NCI-H82 treated with DMSO at 0.1 percent for 48 hours (cell line): ENCODE measurements at regions not wholly inside any gene's neighbourhood (a gene's known extent, or its start where the extent isn't known, plus 50 kb on each side); places are given as distances from the start of the nearest gene placed in this dataset.
"Not testable (repeated sequence)": the region's sequence is repeated elsewhere in the genome, so short reads cannot be mapped to it uniquely, and the experiment has no call there.

Source experiments
- DNase-seq: peaks from one replicate; lab custom pipeline; 2025; ENCODE audit not compliant: unreplicated experiment; lab: John Stamatoyannopoulos, UW

GRCh38 chr14:35174342-35174741 is 52.0 kb downstream of the PRORP start:
- DNase-seq = no peak

GRCh38 chr14:35180179-35180578 is 57.8 kb downstream of the PRORP start:
- no peak for DNase-seq

DNA sequence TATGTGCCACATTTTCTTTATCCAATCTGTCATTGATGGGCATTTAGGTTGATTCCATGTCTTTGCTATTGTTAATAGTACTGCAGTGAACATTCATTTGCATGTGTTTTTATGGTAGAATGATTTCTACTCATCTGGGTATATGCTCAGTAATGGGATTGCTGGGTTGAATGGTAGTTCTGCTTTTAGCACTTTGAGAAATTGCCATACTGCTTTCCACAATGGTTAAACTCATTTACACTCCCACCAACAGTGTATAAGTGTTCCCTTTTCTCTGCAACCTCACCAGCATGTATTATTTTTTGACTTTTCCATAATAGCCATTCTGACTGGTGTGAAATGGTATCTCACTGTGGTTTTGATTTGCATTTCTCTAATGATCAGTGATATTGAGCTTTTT is 62.5 kb downstream of the PRORP start:
- not testable (repeated sequence) for DNase-seq

GRCh38 chr14:35189422-35189821 is 67.1 kb downstream of the PRORP start:
- no peak for DNase-seq

DNA sequence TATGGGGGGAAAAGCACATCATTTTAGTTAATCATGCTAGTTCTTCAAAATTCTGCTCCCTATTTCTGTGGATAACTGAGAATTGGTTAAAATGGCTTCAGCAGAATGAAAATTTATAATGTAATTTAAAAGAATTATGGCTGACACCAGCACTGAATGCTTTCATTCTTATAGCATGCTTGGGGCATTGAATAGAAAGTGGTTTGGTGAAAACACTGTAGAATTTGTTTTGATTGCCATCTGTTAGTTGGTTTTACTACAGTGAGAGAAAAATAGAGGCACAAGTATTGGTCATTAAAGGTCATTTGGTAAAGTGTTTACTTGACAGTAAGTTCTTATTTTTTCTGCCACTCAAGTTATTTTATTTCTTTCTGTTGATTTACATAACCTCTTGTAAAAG is 70.8 kb downstream of the PRORP start:
- DNase-seq = no peak

DNA sequence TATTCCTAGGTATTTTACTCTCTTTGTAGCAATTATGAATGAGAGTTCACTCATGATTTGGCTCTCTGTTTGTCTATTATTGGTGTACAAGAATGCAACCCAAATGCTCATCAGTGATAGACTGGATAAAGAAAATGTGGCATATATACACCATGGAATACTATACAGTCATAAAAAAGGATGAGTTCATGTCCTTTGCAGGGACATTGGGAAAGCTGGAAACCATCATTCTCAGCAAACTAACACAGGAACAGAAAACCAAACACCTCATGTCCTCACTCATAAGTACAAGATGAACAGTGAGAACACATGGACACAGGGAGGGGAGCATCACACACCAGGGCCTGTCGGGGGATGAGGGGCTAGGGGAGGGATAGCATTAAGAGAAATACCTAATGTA is 71.8 kb downstream of the PRORP start:
- not testable (repeated sequence) for DNase-seq

DNA sequence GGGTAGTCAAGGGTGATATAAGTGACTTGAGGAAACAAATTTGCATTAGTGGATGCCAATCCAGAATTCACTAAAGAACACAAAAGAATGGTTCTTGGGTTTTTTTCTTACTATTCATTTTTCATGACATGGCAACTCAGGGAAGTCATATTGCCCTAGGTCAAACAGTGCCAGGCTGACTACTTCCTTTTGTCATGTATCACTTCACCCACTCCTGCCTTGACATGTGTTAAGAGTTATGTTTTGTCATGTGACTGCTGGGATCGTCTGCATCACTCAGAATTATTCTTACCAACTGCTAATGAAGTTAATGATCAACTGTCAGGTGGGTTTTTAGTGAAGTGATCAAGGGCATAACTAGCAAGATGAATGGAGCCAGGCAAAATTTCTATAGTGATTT is 74.2 kb downstream of the PRORP start:
- DNase-seq = no peak

DNA sequence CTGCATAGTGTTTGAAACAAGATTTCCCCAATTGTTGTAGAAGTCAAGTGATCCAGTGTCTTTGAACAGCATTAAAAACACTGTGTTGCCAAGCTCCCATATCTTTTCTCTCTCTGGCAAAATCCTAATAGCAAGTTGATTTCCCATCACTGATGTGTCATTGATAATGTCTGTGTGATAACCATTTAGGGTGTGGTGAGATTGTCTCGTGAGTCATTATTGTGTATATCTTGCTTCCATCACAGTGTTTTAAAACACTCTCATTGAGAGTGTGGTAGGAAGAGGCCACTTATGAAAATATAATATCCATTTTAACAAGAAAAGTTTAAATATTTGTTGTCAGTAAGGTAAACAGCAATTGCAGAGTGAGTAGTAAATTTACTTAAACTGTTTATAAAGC is 74.7 kb downstream of the PRORP start:
- DNase-seq = no peak

DNA sequence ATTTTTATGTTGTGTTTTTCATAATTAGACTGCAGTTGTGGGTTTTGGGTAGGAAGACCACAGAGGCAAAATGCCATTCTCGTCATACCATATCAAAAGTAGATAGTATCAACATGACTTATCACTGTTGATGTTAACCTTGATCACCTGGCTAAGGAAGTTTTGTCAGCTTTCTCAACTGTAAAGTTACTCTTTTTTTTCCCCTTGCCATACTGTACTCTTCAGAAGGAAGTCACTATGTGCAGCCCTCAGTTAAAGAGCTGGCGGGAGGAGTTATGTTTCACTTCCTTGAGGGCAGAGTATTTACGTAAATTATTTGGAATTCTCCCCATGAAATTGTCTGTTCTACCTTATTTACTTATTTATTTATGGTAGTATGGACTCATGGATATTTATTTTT is 78.7 kb downstream of the PRORP start:
- DNase-seq = no peak

GRCh38 chr14:35202195-35202594 is 79.8 kb downstream of the PRORP start:
- DNase-seq = no peak

DNA sequence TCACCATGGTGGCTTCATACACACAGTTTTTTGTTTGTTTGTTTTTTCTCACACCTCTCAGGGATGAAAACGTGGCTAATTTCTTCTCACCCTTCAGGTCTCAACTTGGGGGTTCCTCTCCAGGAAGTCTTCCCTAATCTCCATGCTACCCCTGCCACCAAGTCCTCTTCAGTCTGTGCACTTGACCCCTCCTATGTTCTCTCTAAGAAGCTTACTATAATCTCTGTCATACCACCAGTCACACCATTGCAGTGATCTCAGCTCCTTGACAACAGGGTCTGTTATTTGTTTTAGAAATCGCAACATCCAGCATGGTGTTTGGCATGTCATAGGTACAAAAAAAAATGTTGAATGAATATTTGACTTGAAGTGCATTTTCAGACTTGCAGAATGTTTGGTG is 83.4 kb downstream of the PRORP start:
- DNase-seq = peak; percentile 64

DNA sequence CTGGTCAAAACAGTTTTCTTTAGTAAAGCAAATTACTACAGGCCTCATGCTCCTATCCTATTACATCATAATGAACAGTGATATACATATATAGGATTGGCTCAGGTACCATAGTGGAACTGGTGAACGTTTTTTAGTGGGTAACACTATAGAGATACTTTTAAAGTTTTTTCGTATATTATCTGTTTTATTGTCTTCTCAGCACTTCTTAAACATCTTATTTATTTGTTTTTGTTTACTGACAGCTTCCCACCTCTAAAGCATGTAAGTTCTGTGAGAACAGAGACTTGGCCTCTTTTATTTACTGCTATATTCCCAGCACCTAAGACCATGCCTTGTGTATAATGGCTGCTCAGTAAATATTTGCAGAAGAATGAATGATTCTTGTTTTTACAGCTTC is 81.1 kb upstream of the PSMA6 start:
- no peak for DNase-seq

- no peak for DNase-seq
Measured at GRCh38 chr14:35212471-35213142, 79.6 kb upstream of the PSMA6 start.

DNA sequence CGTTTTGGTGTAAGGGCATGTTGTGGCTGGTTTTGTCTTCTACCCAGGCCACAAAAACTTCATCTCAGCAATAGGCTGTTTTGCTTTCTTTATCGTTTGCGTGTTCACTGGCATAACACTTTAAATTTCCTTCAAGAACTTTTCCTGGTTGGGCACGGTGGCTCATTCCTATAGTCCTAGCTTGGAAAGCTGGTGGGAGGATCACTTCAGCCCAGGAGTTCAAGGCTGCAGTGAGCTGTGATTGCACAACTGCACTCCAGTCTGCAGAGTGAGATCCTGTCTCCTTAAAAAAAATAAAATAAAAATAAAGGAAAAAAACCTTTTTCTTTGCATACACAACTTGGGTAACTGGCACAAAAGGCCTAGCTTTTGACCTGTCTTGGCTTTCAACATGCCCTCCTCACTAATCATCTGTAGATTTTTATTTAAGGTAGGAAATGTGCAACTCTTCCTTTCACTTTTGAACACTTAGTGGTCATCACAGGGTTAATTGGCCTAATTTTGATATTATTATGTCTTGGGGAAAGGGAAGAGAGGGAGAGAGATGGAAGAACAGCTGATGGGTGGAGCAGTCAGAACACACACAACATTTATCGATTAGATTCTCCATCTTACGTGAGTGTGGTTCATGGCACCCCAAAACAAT is 78.9 kb upstream of the PSMA6 start:
- no peak for DNase-seq

- DNase-seq = no peak
Measured at GRCh38 chr14:35213869-35214387, 78.3 kb upstream of the PSMA6 start.

DNA sequence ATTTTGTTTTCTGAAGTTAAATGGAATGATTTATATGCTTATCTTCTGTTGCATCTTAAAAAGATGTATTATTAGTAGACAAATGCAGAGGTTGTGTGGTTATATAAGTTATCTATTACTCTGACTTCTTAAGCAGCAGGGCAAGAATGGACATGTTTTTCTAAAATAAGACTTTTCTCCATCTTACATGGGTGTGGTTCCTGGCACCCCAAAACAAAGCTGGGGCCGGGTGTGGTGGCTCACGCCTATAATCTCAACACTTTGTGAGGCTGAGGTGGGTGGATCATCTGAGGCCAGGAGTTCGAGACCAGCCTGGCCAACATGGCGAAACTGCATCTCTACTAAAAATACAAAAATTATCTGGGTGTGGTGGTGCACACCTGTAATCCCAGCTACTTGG is 77.8 kb upstream of the PSMA6 start:
- DNase-seq = not testable (repeated sequence)

DNA sequence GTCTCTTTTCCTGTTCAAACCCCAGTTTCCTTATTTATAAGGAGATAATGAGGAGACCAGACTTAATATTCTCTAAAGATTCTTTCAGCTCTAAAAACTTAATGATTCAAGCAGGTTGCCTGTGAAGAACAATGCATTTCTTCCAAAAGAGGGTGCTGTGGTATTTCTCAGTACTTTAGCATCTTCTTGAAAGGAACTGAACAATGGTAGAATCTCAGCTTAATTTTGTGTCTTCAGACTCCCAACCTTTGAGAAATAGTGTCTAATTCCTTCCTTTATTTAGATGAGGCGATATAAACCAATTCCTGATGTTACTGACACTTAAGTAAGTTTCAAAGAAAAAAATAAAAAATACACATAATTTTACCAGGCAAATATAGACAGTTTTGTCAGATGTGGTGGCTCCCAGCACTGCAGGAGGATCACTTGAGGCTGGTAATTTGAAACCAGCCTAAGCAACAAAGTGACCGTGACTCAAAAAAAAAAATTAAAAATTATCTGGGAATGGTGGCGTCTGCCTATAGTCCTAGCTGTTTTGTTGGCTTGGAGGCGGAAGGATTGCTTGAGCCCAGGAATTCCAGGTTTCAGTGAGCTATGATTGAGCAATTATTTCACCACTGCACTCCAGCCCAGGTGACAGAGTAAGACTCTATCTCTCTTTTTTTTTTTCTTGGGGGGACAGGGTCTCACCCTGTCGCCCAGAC is 76.9 kb upstream of the PSMA6 start:
- DNase-seq = no peak

DNA sequence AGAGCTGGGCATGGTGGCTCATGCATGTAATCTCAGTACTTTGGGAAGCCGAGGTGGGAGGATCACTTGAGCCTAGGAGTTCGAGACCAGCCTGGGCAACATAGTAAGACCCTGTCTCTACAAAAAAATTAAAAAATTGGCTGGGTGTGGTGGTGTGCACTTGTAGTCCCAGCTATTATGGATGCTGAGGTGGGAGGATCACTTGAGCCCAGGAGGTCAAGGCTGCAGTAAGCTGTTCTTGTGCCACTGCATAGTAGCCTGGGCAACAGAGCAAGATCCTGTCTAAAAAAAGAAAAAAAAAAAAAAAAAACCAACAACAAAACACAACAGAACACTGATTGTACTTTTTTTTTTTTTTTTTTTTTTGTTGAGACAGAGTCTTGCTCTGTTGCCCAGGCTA is 74.0 kb upstream of the PSMA6 start:
- not testable (repeated sequence) for DNase-seq

GRCh38 chr14:35218963-35219362 is 73.2 kb upstream of the PSMA6 start:
- DNase-seq = no peak

DNA sequence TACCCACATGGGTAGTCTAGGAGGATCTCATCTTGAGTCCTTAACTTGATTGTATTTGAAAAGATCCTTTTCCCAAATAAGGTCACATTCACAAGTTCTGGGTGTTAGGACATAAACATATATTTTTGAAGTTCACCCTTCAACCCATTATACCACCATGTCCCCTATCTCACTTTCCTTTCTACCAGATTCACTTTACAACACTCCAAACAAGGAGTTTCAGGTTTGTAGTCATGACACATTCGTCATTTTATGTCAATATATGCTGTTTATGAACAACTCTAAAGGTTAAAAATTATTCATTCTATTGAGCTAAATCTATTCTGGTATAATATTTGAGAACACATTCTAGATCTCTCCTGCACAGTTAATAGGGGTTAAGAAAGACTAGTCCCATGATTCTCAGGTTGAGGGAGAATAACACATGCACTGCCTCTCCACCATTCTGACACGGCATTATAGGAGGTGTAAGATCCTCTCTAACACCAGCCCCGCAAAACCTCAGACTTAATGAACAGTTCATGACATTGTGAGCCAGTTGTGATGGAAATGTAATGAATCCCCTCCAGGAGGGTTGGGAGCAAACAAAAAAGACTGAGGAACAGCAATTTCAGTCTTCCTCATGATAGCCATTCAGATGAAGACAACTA is 72.0 kb upstream of the PSMA6 start:
- no peak for DNase-seq

- DNase-seq = no peak
Measured at GRCh38 chr14:35220920-35221319, 71.3 kb upstream of the PSMA6 start.

- no peak for DNase-seq
Measured at GRCh38 chr14:35221462-35221861, 70.7 kb upstream of the PSMA6 start.
